HEK293T (cell line): ENCODE measurements at regions not wholly inside any gene's neighbourhood (a gene's known extent, or its start where the extent isn't known, plus 50 kb on each side); places are given as distances from the start of the nearest gene placed in this dataset.

Source experiments
- BHLHE40 ChIP-seq: fragments of 450-650 bp; IDR thresholded peaks from 2 replicates; pipeline ENCODE4 v1.6.1; 2016; ENCODE audit warnings: mild to moderate bottlenecking, moderate library complexity, borderline replicate concordance
- FOXA1 ChIP-seq: fragments of 450-650 bp; IDR thresholded peaks from 2 replicates; pipeline ENCODE4 v1.6.1; 2016; ENCODE audit warnings: mild to moderate bottlenecking
- FOXM1 ChIP-seq: fragments of 450-650 bp; IDR thresholded peaks from 2 replicates; pipeline ENCODE4 v1.6.1; 2017; ENCODE audit warnings: mild to moderate bottlenecking, borderline replicate concordance
- L3MBTL2 ChIP-seq: fragments of 450-650 bp; conservative IDR thresholded peaks from 2 replicates; pipeline ENCODE4 v1.6.1; 2016; ENCODE audit warnings: mild to moderate bottlenecking
- NFRKB ChIP-seq: fragments of 450-650 bp; IDR thresholded peaks from 2 replicates; pipeline ENCODE4 v1.6.1; 2016; ENCODE audit warnings: mild to moderate bottlenecking, moderate library complexity
- SUZ12 ChIP-seq: fragments of 450-650 bp; IDR thresholded peaks from 2 replicates; pipeline ENCODE4 v1.6.1; 2016; ENCODE audit warnings: mild to moderate bottlenecking

DNA sequence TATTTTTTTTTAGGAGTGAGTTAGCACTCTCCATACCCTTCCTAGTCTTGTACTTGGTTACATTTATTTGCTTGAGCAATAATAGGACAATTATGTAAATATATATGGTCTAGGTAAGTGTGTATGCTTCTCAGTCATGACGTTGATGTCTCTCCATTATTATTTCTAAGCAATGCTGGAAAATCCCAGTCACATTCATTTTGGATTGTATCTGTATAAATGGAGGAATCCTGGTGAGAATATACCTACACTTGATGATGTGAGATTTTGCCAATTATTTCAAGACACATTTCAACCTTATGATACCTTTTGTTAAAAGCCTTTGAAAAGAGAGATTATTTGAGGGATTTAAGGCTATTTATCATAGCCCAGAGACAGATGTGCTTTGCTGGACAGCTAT, 2244.5 kb upstream of the WWC1 start:
- TF ChIP-seq BHLHE40 (no peak), NFRKB (no peak), FOXM1 (no peak), SUZ12 (no peak), L3MBTL2 (no peak), FOXA1 (no peak)
